ENCODE measurements at regions not wholly inside any gene's neighbourhood (a gene's known extent, or its start where the extent isn't known, plus 50 kb on each side); places are given as distances from the start of the nearest gene placed in this dataset.

- TF ChIP-seq CTCF (IDR thresholded peaks at IDR 0.05) (no peak), POLR2A (IDR thresholded peaks at IDR 0.05) (no peak)
Measured at GRCh38 chr10:78403781-78404180, 370.1 kb downstream of the RPS24 start.
